Smooth muscle cell (in vitro differentiated cells): ENCODE measurements at regions not wholly inside any gene's neighbourhood (a gene's known extent, or its start where the extent isn't known, plus 50 kb on each side); places are given as distances from the start of the nearest gene placed in this dataset.

ENCODE experiments used
- DNase-seq: peaks from one replicate; lab custom pipeline; 2025; ENCODE audit not compliant: unreplicated experiment; lab: John Stamatoyannopoulos, UW
- H2AFZ ChIP-seq: fragments of 200-600 bp; sonication (generic); 2 replicates; pipeline ENCODE4 v1.6.0; 2016; ENCODE audit warnings: antibody characterized with exemption, low read depth, mild to moderate bottlenecking
- H3F3A ChIP-seq: fragments of 200-600 bp; sonication (generic); 2 replicates; pipeline ENCODE4 v1.6.0; 2017; ENCODE audit warnings: antibody characterized with exemption, low read depth
- H3K27ac ChIP-seq: fragments of 200-600 bp; sonication (generic); 2 replicates; pipeline ENCODE4 v1.5.1; 2016; ENCODE audit warnings: low read depth, mild to moderate bottlenecking
- H3K27me3 ChIP-seq: fragments of 200-600 bp; sonication (generic); 2 replicates; pipeline ENCODE4 v1.6.1; 2016; ENCODE audit warnings: low read depth, mild to moderate bottlenecking
- H3K36me3 ChIP-seq: fragments of 200-600 bp; sonication (generic); 2 replicates; pipeline ENCODE4 v1.5.1; 2016; ENCODE audit warnings: low read depth
- H3K4me1 ChIP-seq: fragments of 200-600 bp; sonication (generic); 2 replicates; pipeline ENCODE4 v1.5.1; 2016; ENCODE audit warnings: low read depth
- H3K4me2 ChIP-seq: fragments of 200-600 bp; sonication (generic); 2 replicates; pipeline ENCODE4 v1.6.0; 2016; ENCODE audit warnings: mild to moderate bottlenecking
- H3K4me3 ChIP-seq: fragments of 200-600 bp; sonication (generic); 2 replicates; pipeline ENCODE4 v1.5.1; 2016; ENCODE audit warnings: mild to moderate bottlenecking
- H3K79me2 ChIP-seq: fragments of 200-600 bp; sonication (generic); 2 replicates; pipeline ENCODE4 v1.6.0; 2016; ENCODE audit warnings: low read depth, mild to moderate bottlenecking
- H3K9ac ChIP-seq: fragments of 200-600 bp; sonication (generic); 2 replicates; pipeline ENCODE4 v1.6.0; 2016; ENCODE audit warnings: low read depth
- H3K9me3 ChIP-seq: fragments of 200-600 bp; sonication (generic); replicated peaks from 2 replicates; pipeline ENCODE4 v1.5.1; 2016; ENCODE audit warnings: low read depth
- H4K20me1 ChIP-seq: fragments of 200-600 bp; sonication (generic); 2 replicates; pipeline ENCODE4 v1.6.0; 2016; ENCODE audit warnings: low read depth
- WGBS: methylation state at CpG from one replicate; pipeline ENCODE4 v1.1.7; 2016; ENCODE audit warnings: low lambda C conversion rate; 5-methylcytosine and 5-hydroxymethylcytosine counted together
- TF ChIP-seq, protein P1 (sequence below): fragments of 200-600 bp; sonication (generic); IDR thresholded peaks from 2 replicates; pipeline ENCODE4 v1.5.1; 2017; ENCODE audit warnings: borderline replicate concordance, mild to moderate bottlenecking, antibody characterized with exemption; ENCODE audit not compliant: insufficient read depth, poor library complexity, severe bottlenecking

DNA sequence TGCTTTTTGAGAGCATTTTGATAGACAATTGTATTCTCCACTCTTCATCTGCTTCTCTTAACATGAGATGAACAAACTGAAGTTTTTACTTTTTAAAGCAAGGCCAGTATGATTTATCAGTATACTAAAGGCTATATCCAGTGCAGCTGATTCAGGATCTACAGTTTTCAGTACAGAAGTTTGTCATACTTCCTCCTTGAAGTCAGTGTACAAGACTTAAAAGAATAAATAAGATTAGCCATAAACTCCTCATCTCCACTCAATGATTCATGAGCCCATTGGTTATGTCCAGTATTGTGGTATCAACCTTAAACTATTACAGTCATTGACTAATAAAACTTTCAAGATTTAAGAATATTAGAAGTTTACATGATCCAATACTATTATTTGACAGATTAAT is 374.8 kb upstream of the EPHA7 start:
- Histone ChIP-seq H2AFZ (peak overlapping the region; percentile 23), H3K79me2 (no peaks in the 10 kb centered on the region), H3K27ac (no peak overlapping the region), H3K9ac (no peak overlapping the region), H3K4me3 (no peak overlapping the region), H3K4me1 (peaks cover 6% of the 10 kb centered on the region), H3K4me2 (no peak overlapping the region), H4K20me1 (no peaks in the 10 kb centered on the region), H3K9me3 (no peaks in the 10 kb centered on the region), H3K27me3 (no peaks in the 10 kb centered on the region), H3K36me3 (no peaks in the 10 kb centered on the region), H3F3A (no peaks in the 10 kb centered on the region)
- TF ChIP-seq, protein P1, sequence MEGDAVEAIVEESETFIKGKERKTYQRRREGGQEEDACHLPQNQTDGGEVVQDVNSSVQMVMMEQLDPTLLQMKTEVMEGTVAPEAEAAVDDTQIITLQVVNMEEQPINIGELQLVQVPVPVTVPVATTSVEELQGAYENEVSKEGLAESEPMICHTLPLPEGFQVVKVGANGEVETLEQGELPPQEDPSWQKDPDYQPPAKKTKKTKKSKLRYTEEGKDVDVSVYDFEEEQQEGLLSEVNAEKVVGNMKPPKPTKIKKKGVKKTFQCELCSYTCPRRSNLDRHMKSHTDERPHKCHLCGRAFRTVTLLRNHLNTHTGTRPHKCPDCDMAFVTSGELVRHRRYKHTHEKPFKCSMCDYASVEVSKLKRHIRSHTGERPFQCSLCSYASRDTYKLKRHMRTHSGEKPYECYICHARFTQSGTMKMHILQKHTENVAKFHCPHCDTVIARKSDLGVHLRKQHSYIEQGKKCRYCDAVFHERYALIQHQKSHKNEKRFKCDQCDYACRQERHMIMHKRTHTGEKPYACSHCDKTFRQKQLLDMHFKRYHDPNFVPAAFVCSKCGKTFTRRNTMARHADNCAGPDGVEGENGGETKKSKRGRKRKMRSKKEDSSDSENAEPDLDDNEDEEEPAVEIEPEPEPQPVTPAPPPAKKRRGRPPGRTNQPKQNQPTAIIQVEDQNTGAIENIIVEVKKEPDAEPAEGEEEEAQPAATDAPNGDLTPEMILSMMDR, result no peak
- DNase-seq, result no peak

DNA sequence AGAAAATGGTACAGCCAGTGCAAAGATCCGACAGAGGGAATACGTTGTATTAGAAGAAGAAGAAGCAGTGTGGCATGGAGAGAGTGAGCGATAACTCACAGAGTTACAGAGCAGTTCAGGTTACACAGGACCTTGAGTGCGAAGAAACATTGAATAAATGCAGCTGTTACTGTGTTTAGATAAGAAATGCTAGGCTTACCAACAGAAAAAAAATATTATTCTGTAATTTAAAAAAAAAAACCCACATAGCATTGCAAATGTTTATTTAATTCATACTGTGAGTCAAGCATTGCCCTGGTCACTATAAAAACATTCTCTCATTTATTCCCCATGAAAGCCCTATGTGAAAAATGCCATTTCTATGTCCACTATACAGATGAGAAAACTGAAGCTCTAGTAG is 373.4 kb upstream of the EPHA7 start:
- Histone ChIP-seq H3K79me2 (no peaks in the 10 kb centered on the region), H3K9ac (no peak overlapping the region), H3K27ac (no peak overlapping the region), H3K4me3 (no peak overlapping the region), H3F3A (no peaks in the 10 kb centered on the region), H3K9me3 (no peaks in the 10 kb centered on the region), H2AFZ (no peak overlapping the region), H3K4me2 (no peak overlapping the region), H4K20me1 (no peaks in the 10 kb centered on the region), H3K4me1 (peaks cover 10% of the 10 kb centered on the region), H3K27me3 (no peaks in the 10 kb centered on the region), H3K36me3 (no peaks in the 10 kb centered on the region)
- WGBS, result 91% methylated on average over 4 of the region's 4 CpGs
- DNase-seq, result no peak
- TF ChIP-seq, protein P1, result no peak

DNA sequence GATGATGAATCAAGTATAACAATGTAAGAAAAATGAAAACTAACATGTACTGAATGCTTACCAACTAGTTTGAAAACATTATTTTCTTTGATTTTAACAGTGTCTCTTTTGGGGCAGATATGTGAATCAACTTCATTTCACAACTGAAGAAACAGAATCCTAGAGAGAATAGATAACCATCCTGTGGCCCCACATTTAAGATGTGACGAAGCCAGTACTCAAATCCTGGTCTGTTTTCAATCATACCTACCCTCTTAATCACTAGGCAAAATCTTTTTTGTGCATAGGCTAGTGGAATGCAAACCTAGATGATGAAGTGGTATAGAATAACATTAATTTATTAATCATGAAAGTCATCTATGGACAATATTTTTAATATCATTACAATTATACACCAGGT is 371.6 kb upstream of the EPHA7 start:
- TF ChIP-seq, protein P1, result no peak
- Histone ChIP-seq H3K4me3 (no peak overlapping the region), H3K4me2 (no peak overlapping the region), H3F3A (no peaks in the 10 kb centered on the region), H3K9ac (no peak overlapping the region), H3K79me2 (no peaks in the 10 kb centered on the region), H3K9me3 (no peaks in the 10 kb centered on the region), H3K27ac (no peak overlapping the region), H4K20me1 (no peaks in the 10 kb centered on the region), H3K27me3 (no peaks in the 10 kb centered on the region), H3K4me1 (peaks cover 27% of the 10 kb centered on the region), H3K36me3 (no peaks in the 10 kb centered on the region), H2AFZ (no peak overlapping the region)
- DNase-seq, result no peak
- WGBS, result 51% methylated on average over 1 of the region's 1 CpG

DNA sequence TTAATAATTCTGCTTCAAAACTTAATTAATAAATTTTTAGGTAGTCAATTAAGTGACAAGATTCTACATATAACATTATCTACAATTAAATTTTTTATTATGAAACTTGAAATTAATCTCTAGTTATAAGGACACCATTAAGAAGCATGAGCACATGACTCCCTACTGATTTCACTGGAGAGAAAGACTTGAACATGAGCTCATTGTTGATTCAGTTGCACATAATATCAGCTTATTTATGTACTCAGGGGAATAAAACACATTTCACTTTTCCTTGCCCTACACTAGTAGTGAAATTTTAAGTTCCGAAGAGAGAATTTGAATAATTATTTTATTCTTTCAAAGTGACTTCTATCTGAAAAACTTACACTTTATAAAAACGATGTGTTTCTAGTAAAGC is 370.2 kb upstream of the EPHA7 start:
- H3K9ac ChIP-seq, result no peak overlapping the region
- H3K9me3 ChIP-seq, result no peaks in the 10 kb centered on the region
- TF ChIP-seq, protein P1, result no peak
- H3F3A ChIP-seq, result no peaks in the 10 kb centered on the region
- H3K4me3 ChIP-seq, result no peak overlapping the region
- H3K79me2 ChIP-seq, result no peaks in the 10 kb centered on the region
- no peak for DNase-seq
- H3K36me3 ChIP-seq, result no peaks in the 10 kb centered on the region
- no peaks in the 10 kb centered on the region for H3K27me3 ChIP-seq
- peaks cover 41% of the 10 kb centered on the region for H3K4me1 ChIP-seq
- WGBS, result 95% methylated on average over 2 of the region's 2 CpGs
- no peak overlapping the region for H2AFZ ChIP-seq
- no peak overlapping the region for H3K4me2 ChIP-seq
- H3K27ac ChIP-seq, result no peak overlapping the region
- H4K20me1 ChIP-seq, result no peaks in the 10 kb centered on the region
